ENCODE measurements at regions not wholly inside any gene's neighbourhood (a gene's known extent, or its start where the extent isn't known, plus 50 kb on each side); places are given as distances from the start of the nearest gene placed in this dataset.

DNA sequence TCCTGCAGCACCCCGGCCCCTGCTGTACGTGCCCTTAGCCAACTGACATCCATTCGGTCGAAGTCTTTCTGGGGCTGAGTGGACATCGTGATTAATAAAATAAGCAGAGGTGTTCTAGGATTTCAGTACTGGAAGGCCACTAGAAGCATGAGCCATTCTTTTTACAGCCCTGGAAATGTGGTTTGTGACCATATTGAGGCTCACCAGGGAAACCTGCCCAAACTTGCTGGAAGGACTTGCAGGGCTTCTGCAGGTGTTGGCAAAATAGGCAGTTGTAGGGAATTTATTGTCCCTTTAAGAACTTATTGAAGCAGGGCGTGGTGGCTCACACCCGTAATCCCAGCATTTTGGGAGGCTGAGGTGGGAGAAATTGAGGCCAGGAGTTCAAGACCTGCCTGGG is 80.8 kb downstream of the DOP1B start:
- no peak overlapping the region for H2AFZ ChIP-seq (ENCODE audit: low read length)
- H3K79me1 ChIP-seq (ENCODE audit: low read depth, low read length): no peaks in the 10 kb centered on the region
- H3K9me3 ChIP-seq (replicated peaks in 1 of 2; ENCODE audit: control insufficient read depth in 2 of 2, insufficient read depth in 1 of 2, low read depth in 1 of 2, low read length in 2 of 2): no peaks in the 10 kb centered on the region
- peaks cover 0 to 4% of the 10 kb centered on the region in 2 donors for H3K4me1 ChIP-seq (ENCODE audit: control insufficient read depth in 2 of 2, insufficient read depth in 1 of 2, low read depth in 1 of 2, low read length in 2 of 2)
- no peak overlapping the region for H3K14ac ChIP-seq (ENCODE audit: low read length)
- H2BK12ac ChIP-seq (ENCODE audit: low read length): no peak overlapping the region
- H3K36me3 ChIP-seq (replicated peaks in 1 of 2; ENCODE audit: control insufficient read depth in 2 of 2, insufficient read depth in 2 of 2, low read length in 2 of 2): peaks cover 1 to 44% of the 10 kb centered on the region in 2 donors
- no peak overlapping the region for H2BK15ac ChIP-seq (ENCODE audit: low read length)
- DNase-seq (ENCODE audit: low spot score): no peak
- H3K4me2 ChIP-seq (ENCODE audit: insufficient read depth, low read length, poor library complexity, severe bottlenecking): no peak overlapping the region
- H3K27me3 ChIP-seq (ENCODE audit: control insufficient read depth in 3 of 3, insufficient read depth in 3 of 3, low read depth in 1 of 3, low read length in 3 of 3): no peaks in the 10 kb centered on the region
- no peak overlapping the region for H3K4ac ChIP-seq (ENCODE audit: low read length)
- no peak overlapping the region for H2BK5ac ChIP-seq (ENCODE audit: low read length)
- H4K8ac ChIP-seq (ENCODE audit: low read depth, low read length): no peak overlapping the region
- no peak overlapping the region for H3K27ac ChIP-seq (replicated peaks; ENCODE audit: low read length)
- peak overlapping the region; percentile 66 for H2AK5ac ChIP-seq (ENCODE audit: low read depth, low read length)
- H2BK120ac ChIP-seq (ENCODE audit: low read depth, low read length): no peak overlapping the region
- no CpG with 5 or more reads among the region's 7 CpGs for WGBS, 2 donors (ENCODE audit: extremely low coverage in 2 of 2, insufficient read length in 2 of 2, insufficient replicate concordance in 1 of 2)
- H3K4me3 ChIP-seq (ENCODE audit: low read length in 2 of 2): no peak overlapping the region
- peak overlapping the region; percentile 6 for H3K23ac ChIP-seq (ENCODE audit: low read depth, low read length, poor library complexity)
- no peak overlapping the region for H4K91ac ChIP-seq (ENCODE audit: low read depth, low read length, poor library complexity)
- no peak overlapping the region for H3K18ac ChIP-seq (ENCODE audit: low read length)
- H3K9ac ChIP-seq (ENCODE audit: low read depth, low read length, poor library complexity): no peak overlapping the region

DNA sequence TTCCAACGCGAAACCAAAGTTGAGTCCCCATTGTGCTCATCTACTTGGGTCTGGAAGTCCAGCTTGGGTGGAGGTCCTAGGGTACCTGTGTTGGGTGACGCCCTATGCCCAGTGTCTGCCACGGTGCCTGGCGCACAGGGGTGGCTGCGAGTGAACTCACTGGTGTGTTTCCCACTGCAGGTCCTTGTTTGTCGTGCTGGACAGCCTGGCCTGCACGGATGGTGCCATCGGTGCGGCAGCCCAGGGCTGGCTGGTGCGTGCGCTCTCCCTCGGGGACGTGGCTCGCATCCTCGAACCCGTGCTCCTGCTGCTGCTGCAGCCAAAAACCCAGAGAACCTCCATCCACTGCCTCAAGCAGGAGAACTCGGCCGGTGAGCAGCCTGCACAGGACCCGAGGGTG is 80.4 kb upstream of the MORC3 start:
- Histone ChIP-seq H3K27ac (replicated peaks; ENCODE audit: low read length) (no peak overlapping the region), H3K18ac (ENCODE audit: low read length) (peak overlapping the region; percentile 17), H3K23ac (ENCODE audit: low read depth, low read length, poor library complexity) (peak overlapping the region; percentile 93), H2BK15ac (ENCODE audit: low read length) (no peak overlapping the region), H3K4me1 (ENCODE audit: control insufficient read depth in 2 of 2, insufficient read depth in 1 of 2, low read depth in 1 of 2, low read length in 2 of 2) (peaks cover 0 to 4% of the 10 kb centered on the region in 2 donors), H4K8ac (ENCODE audit: low read depth, low read length) (no peak overlapping the region), H3K4me3 (ENCODE audit: low read length in 2 of 2) (peak overlapping the region in 1 of 2 donors; percentile 59), H3K79me1 (ENCODE audit: low read depth, low read length) (no peaks in the 10 kb centered on the region), H2BK5ac (ENCODE audit: low read length) (no peak overlapping the region), H2AFZ (ENCODE audit: low read length) (no peak overlapping the region), H3K14ac (ENCODE audit: low read length) (peak overlapping the region; percentile 39), H2BK120ac (ENCODE audit: low read depth, low read length) (no peak overlapping the region), H3K36me3 (replicated peaks in 1 of 2; ENCODE audit: control insufficient read depth in 2 of 2, insufficient read depth in 2 of 2, low read length in 2 of 2) (peaks cover 1 to 30% of the 10 kb centered on the region in 2 donors), H3K9ac (ENCODE audit: low read depth, low read length, poor library complexity) (peak overlapping the region; percentile 70), H4K91ac (ENCODE audit: low read depth, low read length, poor library complexity) (no peak overlapping the region), H3K9me3 (replicated peaks in 1 of 2; ENCODE audit: control insufficient read depth in 2 of 2, insufficient read depth in 1 of 2, low read depth in 1 of 2, low read length in 2 of 2) (no peaks in the 10 kb centered on the region), H3K27me3 (ENCODE audit: control insufficient read depth in 3 of 3, insufficient read depth in 3 of 3, low read depth in 1 of 3, low read length in 3 of 3) (no peaks in the 10 kb centered on the region), H3K4me2 (ENCODE audit: insufficient read depth, low read length, poor library complexity, severe bottlenecking) (no peak overlapping the region), H2BK12ac (ENCODE audit: low read length) (no peak overlapping the region), H3K4ac (ENCODE audit: low read length) (no peak overlapping the region), H2AK5ac (ENCODE audit: low read depth, low read length) (no peak overlapping the region)
- DNase-seq (ENCODE audit: low spot score): no peak
- no CpG with 5 or more reads among the region's 20 CpGs for WGBS, 2 donors (ENCODE audit: extremely low coverage in 2 of 2, insufficient read length in 2 of 2, insufficient replicate concordance in 1 of 2)

DNA sequence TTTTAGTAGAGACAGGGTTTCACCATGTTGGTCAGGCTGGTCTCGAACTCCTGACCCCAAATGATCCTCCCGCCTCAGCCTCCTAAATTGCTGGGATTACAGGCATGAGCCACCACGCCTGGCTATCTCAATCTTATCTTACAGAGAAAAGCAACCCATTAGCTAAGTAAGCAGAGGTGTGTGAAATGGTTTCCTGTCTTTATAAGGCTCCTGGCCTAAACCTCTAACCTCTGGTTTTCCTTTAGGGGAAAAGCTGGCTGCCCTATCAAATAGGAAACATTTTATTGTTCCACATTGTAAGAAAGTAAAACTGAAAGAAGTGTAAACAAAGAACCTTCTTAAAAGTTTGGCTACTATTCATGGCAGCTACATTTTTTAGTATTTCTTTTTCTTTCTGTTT is 78.3 kb upstream of the MORC3 start:
- Histone ChIP-seq H3K27me3 (ENCODE audit: control insufficient read depth in 3 of 3, insufficient read depth in 3 of 3, low read depth in 1 of 3, low read length in 3 of 3) (no peaks in the 10 kb centered on the region), H2BK12ac (ENCODE audit: low read length) (no peak overlapping the region), H4K91ac (ENCODE audit: low read depth, low read length, poor library complexity) (no peak overlapping the region), H3K9ac (ENCODE audit: low read depth, low read length, poor library complexity) (no peak overlapping the region), H3K4me3 (ENCODE audit: low read length in 2 of 2) (no peak overlapping the region), H3K4me1 (ENCODE audit: control insufficient read depth in 2 of 2, insufficient read depth in 1 of 2, low read depth in 1 of 2, low read length in 2 of 2) (no peaks in the 10 kb centered on the region), H3K14ac (ENCODE audit: low read length) (no peak overlapping the region), H2BK5ac (ENCODE audit: low read length) (no peak overlapping the region), H3K9me3 (replicated peaks in 1 of 2; ENCODE audit: control insufficient read depth in 2 of 2, insufficient read depth in 1 of 2, low read depth in 1 of 2, low read length in 2 of 2) (no peaks in the 10 kb centered on the region), H4K8ac (ENCODE audit: low read depth, low read length) (no peak overlapping the region), H3K79me1 (ENCODE audit: low read depth, low read length) (no peaks in the 10 kb centered on the region), H3K36me3 (replicated peaks in 1 of 2; ENCODE audit: control insufficient read depth in 2 of 2, insufficient read depth in 2 of 2, low read length in 2 of 2) (peaks cover 10 to 46% of the 10 kb centered on the region in 2 donors), H2AK5ac (ENCODE audit: low read depth, low read length) (no peak overlapping the region), H3K4ac (ENCODE audit: low read length) (no peak overlapping the region), H2BK15ac (ENCODE audit: low read length) (no peak overlapping the region), H3K23ac (ENCODE audit: low read depth, low read length, poor library complexity) (no peak overlapping the region), H3K27ac (replicated peaks; ENCODE audit: low read length) (no peak overlapping the region), H3K4me2 (ENCODE audit: insufficient read depth, low read length, poor library complexity, severe bottlenecking) (no peak overlapping the region), H2AFZ (ENCODE audit: low read length) (no peak overlapping the region), H3K18ac (ENCODE audit: low read length) (no peak overlapping the region), H2BK120ac (ENCODE audit: low read depth, low read length) (no peak overlapping the region)
- WGBS, 2 donors (ENCODE audit: extremely low coverage in 2 of 2, insufficient read length in 2 of 2, insufficient replicate concordance in 1 of 2): no CpG with 5 or more reads among the region's 3 CpGs
- DNase-seq (ENCODE audit: low spot score): no peak

DNA sequence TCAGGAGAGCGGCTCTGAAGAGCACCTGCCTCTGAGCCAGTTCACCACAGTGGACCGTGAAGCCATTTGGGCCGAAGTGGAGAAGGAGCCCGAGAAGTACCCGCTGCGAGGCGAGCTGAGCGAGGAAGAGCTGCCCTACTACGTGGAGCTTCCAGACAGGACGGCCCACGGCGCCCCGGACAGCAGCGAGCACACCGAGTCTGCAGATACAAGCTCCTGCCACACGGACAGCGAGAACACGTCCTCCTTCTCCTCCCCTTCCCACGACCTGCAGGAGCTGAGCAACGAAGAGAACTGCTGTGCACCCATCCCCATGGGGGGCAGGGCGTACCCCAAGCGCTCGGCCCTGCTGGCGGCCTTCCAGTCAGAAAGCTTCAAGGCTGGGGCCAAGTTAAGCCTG is 74.9 kb upstream of the MORC3 start:
- Histone ChIP-seq H4K91ac (ENCODE audit: low read depth, low read length, poor library complexity) (no peak overlapping the region), H2BK120ac (ENCODE audit: low read depth, low read length) (no peak overlapping the region), H3K14ac (ENCODE audit: low read length) (no peak overlapping the region), H3K79me1 (ENCODE audit: low read depth, low read length) (no peaks in the 10 kb centered on the region), H3K4me2 (ENCODE audit: insufficient read depth, low read length, poor library complexity, severe bottlenecking) (no peak overlapping the region), H2BK12ac (ENCODE audit: low read length) (no peak overlapping the region), H3K27me3 (ENCODE audit: control insufficient read depth in 3 of 3, insufficient read depth in 3 of 3, low read depth in 1 of 3, low read length in 3 of 3) (no peaks in the 10 kb centered on the region), H2AK5ac (ENCODE audit: low read depth, low read length) (no peak overlapping the region), H3K4me3 (ENCODE audit: low read length in 2 of 2) (no peak overlapping the region), H3K36me3 (replicated peaks in 1 of 2; ENCODE audit: control insufficient read depth in 2 of 2, insufficient read depth in 2 of 2, low read length in 2 of 2) (peaks cover 9 to 45% of the 10 kb centered on the region in 2 donors), H2BK15ac (ENCODE audit: low read length) (no peak overlapping the region), H3K4me1 (ENCODE audit: control insufficient read depth in 2 of 2, insufficient read depth in 1 of 2, low read depth in 1 of 2, low read length in 2 of 2) (peaks cover 0 to under 1% of the 10 kb centered on the region in 2 donors), H3K4ac (ENCODE audit: low read length) (no peak overlapping the region), H3K27ac (replicated peaks; ENCODE audit: low read length) (no peak overlapping the region), H3K23ac (ENCODE audit: low read depth, low read length, poor library complexity) (no peak overlapping the region), H4K8ac (ENCODE audit: low read depth, low read length) (no peak overlapping the region), H3K9me3 (replicated peaks in 1 of 2; ENCODE audit: control insufficient read depth in 2 of 2, insufficient read depth in 1 of 2, low read depth in 1 of 2, low read length in 2 of 2) (no peaks in the 10 kb centered on the region), H2BK5ac (ENCODE audit: low read length) (no peak overlapping the region), H3K18ac (ENCODE audit: low read length) (no peak overlapping the region), H2AFZ (ENCODE audit: low read length) (no peak overlapping the region), H3K9ac (ENCODE audit: low read depth, low read length, poor library complexity) (no peak overlapping the region)
- WGBS, 2 donors (ENCODE audit: extremely low coverage in 2 of 2, insufficient read length in 2 of 2, insufficient replicate concordance in 1 of 2): no CpG with 5 or more reads among the region's 24 CpGs
- DNase-seq (ENCODE audit: low spot score): no peak
